Progenitor cell of endocrine pancreas (in vitro differentiated cells): ENCODE measurements at regions not wholly inside any gene's neighbourhood (a gene's known extent, or its start where the extent isn't known, plus 50 kb on each side); places are given as distances from the start of the nearest gene placed in this dataset.

Experiments
- DNase-seq: peaks from one replicate; pipeline ENCODE4 v3.0.0; 2021; ENCODE audit warnings: low spot score; ENCODE audit not compliant: unreplicated experiment
- H3K27ac Mint-ChIP-seq: 2 replicates; pipeline ENCODE4 v1.8.0; 2021; ENCODE audit warnings: mild to moderate bottlenecking, moderate library complexity, mixed read lengths
- H3K27me3 Mint-ChIP-seq: 2 replicates; pipeline ENCODE4 v1.8.0; 2021; ENCODE audit warnings: mixed read lengths
- H3K36me3 Mint-ChIP-seq: 2 replicates; pipeline ENCODE4 v1.8.0; 2022; ENCODE audit warnings: mixed read lengths; ENCODE audit not compliant: insufficient read depth
- H3K4me1 Mint-ChIP-seq: 2 replicates; pipeline ENCODE4 v1.8.0; 2021; ENCODE audit warnings: low read depth, mixed read lengths
- H3K4me3 Mint-ChIP-seq: 2 replicates; pipeline ENCODE4 v1.8.0; 2021; ENCODE audit warnings: low read depth, mild to moderate bottlenecking, moderate library complexity, mixed read lengths
- H3K9me3 Mint-ChIP-seq: 2 replicates; pipeline ENCODE4 v1.8.0; 2021; ENCODE audit warnings: low read depth, mixed read lengths
- CTCF ChIP-seq: fragments of 200-600 bp; sonication (generic); IDR thresholded peaks from one replicate; pipeline ENCODE4 v1.5.0; 2021; ENCODE audit warnings: antibody characterized with exemption, mild to moderate bottlenecking; ENCODE audit not compliant: unreplicated experiment

GRCh38 chr13:44242766-44243165, 130.9 kb upstream of the SERP2 start:
- Mint-ChIP-seq H3K4me3 (no peak overlapping the region), H3K27ac (peak overlapping the region; percentile 4), H3K4me1 (peaks cover 31% of the 10 kb centered on the region), H3K27me3 (no peaks in the 10 kb centered on the region), H3K9me3 (no peaks in the 10 kb centered on the region), H3K36me3 (no peaks in the 10 kb centered on the region)
- no peak for DNase-seq
- TF ChIP-seq CTCF, result no peak

GRCh38 chr13:44243198-44243857, 130.3 kb upstream of the SERP2 start:
- DNase-seq, result no peak
- no peaks in the 10 kb centered on the region for H3K9me3 Mint-ChIP-seq
- H3K27ac Mint-ChIP-seq, result peak overlapping the region; percentile 66
- peak; percentile 38 for TF ChIP-seq CTCF
- H3K36me3 Mint-ChIP-seq, result no peaks in the 10 kb centered on the region
- H3K4me1 Mint-ChIP-seq, result peaks cover 30% of the 10 kb centered on the region
- H3K27me3 Mint-ChIP-seq, result no peaks in the 10 kb centered on the region
- no peak overlapping the region for H3K4me3 Mint-ChIP-seq

- Mint-ChIP-seq H3K36me3 (no peaks in the 10 kb centered on the region), H3K27ac (no peak overlapping the region), H3K4me1 (peaks cover 30% of the 10 kb centered on the region), H3K27me3 (no peaks in the 10 kb centered on the region), H3K9me3 (no peaks in the 10 kb centered on the region), H3K4me3 (no peak overlapping the region)
- DNase-seq, result no peak
- no peak for TF ChIP-seq CTCF
Measured at GRCh38 chr13:44244288-44244687, 129.3 kb upstream of the SERP2 start.

- no peak for TF ChIP-seq CTCF
- no peaks in the 10 kb centered on the region for H3K9me3 Mint-ChIP-seq
Measured at GRCh38 chr13:44249431-44249836, 124.2 kb upstream of the SERP2 start.

GRCh38 chr13:44252938-44253337, 120.7 kb upstream of the SERP2 start:
- Mint-ChIP-seq H3K27me3 (no peaks in the 10 kb centered on the region), H3K9me3 (no peaks in the 10 kb centered on the region), H3K36me3 (no peaks in the 10 kb centered on the region), H3K4me3 (no peak overlapping the region), H3K27ac (no peak overlapping the region), H3K4me1 (peaks cover 3% of the 10 kb centered on the region)
- no peak for DNase-seq
- TF ChIP-seq CTCF, result no peak

More at GRCh38 chr13:44249431-44249836, 124.2 kb upstream of the SERP2 start:
- Mint-ChIP-seq H3K27ac (no peak overlapping the region), H3K27me3 (no peaks in the 10 kb centered on the region), H3K4me1 (peaks cover 9% of the 10 kb centered on the region), H3K4me3 (no peak overlapping the region), H3K36me3 (no peaks in the 10 kb centered on the region)
- no peak for DNase-seq
